Neural progenitor cell (in vitro differentiated cells): ENCODE measurements at regions not wholly inside any gene's neighbourhood (a gene's known extent, or its start where the extent isn't known, plus 50 kb on each side); places are given as distances from the start of the nearest gene placed in this dataset.

Experiments
- DNase-seq: peaks from one replicate; pipeline ENCODE4 v3.0.0-alpha.2; 2016; ENCODE audit warnings: low spot score
- H2AFZ ChIP-seq: fragments of 200-600 bp; sonication (generic); replicated peaks from 2 replicates; pipeline ENCODE4 v1.6.1; 2016; ENCODE audit warnings: antibody characterized with exemption
- H3F3A ChIP-seq: fragments of 200-600 bp; sonication (generic); 2 replicates; pipeline ENCODE4 v1.6.1; 2016; ENCODE audit warnings: antibody characterized with exemption, low read depth
- H3K27ac ChIP-seq: fragments of 200-600 bp; sonication (generic); 2 replicates; pipeline ENCODE4 v1.5.1; 2016; ENCODE audit warnings: mild to moderate bottlenecking
- H3K27me3 ChIP-seq: fragments of 200-600 bp; sonication (generic); 2 replicates; pipeline ENCODE4 v1.6.1; 2016; ENCODE audit warnings: mild to moderate bottlenecking, moderate library complexity
- H3K36me3 ChIP-seq: fragments of 200-600 bp; sonication (generic); 2 replicates; pipeline ENCODE4 v1.5.1; 2016
- H3K4me1 ChIP-seq: fragments of 200-600 bp; sonication (generic); 2 replicates; pipeline ENCODE4 v1.6.1; 2016; ENCODE audit warnings: mixed run types
- H3K4me2 ChIP-seq: fragments of 200-600 bp; sonication (generic); 2 replicates; pipeline ENCODE4 v1.6.1; 2016
- H3K4me3 ChIP-seq: fragments of 200-600 bp; sonication (generic); 2 replicates; pipeline ENCODE4 v1.5.1; 2016
- H3K79me2 ChIP-seq: fragments of 200-600 bp; sonication (generic); 2 replicates; pipeline ENCODE4 v1.6.1; 2016; ENCODE audit warnings: low read depth
- H3K9ac ChIP-seq: fragments of 200-600 bp; sonication (generic); 2 replicates; pipeline ENCODE4 v1.6.1; 2016
- H3K9me3 ChIP-seq: fragments of 200-600 bp; sonication (generic); 2 replicates; pipeline ENCODE4 v1.5.1; 2016; ENCODE audit warnings: low read depth
- H4K20me1 ChIP-seq: fragments of 200-600 bp; sonication (generic); 2 replicates; pipeline ENCODE4 v1.6.1; 2016; ENCODE audit warnings: low read depth
- H3K27ac Mint-ChIP-seq: 3 replicates; pipeline ENCODE4 v1.8.0; 2021; ENCODE audit warnings: mixed read lengths
- H3K27me3 Mint-ChIP-seq: 2 replicates; pipeline ENCODE4 v1.8.0; 2022; ENCODE audit warnings: low read depth, mild to moderate bottlenecking, inconsistent platforms, moderate library complexity, mixed read lengths; ENCODE audit not compliant: insufficient read depth
- H3K36me3 Mint-ChIP-seq: 3 replicates; pipeline ENCODE4 v1.8.0; 2021; ENCODE audit warnings: mixed read lengths
- H3K4me1 Mint-ChIP-seq: 3 replicates; pipeline ENCODE4 v1.8.0; 2021; ENCODE audit warnings: mixed read lengths
- H3K4me3 Mint-ChIP-seq: 3 replicates; pipeline ENCODE4 v1.8.0; 2021; ENCODE audit warnings: mild to moderate bottlenecking, moderate library complexity, mixed read lengths
- H3K9me3 Mint-ChIP-seq: 3 replicates; pipeline ENCODE4 v1.8.0; 2020; ENCODE audit warnings: mixed read lengths
- EZH2 ChIP-seq: fragments of 200-600 bp; sonication (generic); IDR thresholded peaks from 2 replicates; pipeline ENCODE4 v1.6.1; 2017; ENCODE audit warnings: antibody characterized with exemption, mild to moderate bottlenecking, moderate library complexity
- EZH2phosphoT487 ChIP-seq: fragments of 200-600 bp; sonication (generic); IDR thresholded peaks from 2 replicates; pipeline ENCODE4 v1.6.1; 2017; ENCODE audit warnings: antibody characterized with exemption
- TF ChIP-seq, protein P1 (sequence below): fragments of 200-600 bp; sonication (generic); IDR thresholded peaks from 2 replicates; pipeline ENCODE4 v1.5.1; 2017; ENCODE audit warnings: antibody characterized with exemption, mild to moderate bottlenecking

DNA sequence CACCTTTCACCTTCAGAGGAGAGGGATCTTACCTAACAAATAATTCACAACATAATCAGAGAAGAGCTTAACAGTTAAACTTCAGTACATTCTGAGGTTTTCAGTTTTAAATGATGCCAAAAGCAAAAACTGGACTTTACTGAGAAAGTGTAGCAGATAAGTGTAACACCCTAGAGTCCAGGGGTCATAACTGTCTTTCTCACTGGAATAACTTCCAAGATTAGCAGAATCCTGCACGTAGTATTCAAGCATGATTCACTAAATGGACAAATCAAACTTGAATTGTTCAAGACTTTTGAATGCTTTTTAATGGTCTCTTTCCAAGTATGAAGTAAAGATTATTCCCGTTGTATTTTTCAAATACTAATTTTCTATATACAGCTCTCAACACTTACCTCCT is 180.1 kb upstream of the NREP start:
- Histone ChIP-seq H3F3A (peaks cover 5% of the 10 kb centered on the region), H3K27ac (no peak overlapping the region), H3K9me3 (no peaks in the 10 kb centered on the region), H3K36me3 (no peaks in the 10 kb centered on the region), H4K20me1 (no peaks in the 10 kb centered on the region), H3K4me2 (no peak overlapping the region), H3K79me2 (no peaks in the 10 kb centered on the region), H3K4me3 (no peak overlapping the region), H3K27me3 (no peaks in the 10 kb centered on the region), H2AFZ (no peak overlapping the region), H3K9ac (no peak overlapping the region), H3K4me1 (peaks cover 15% of the 10 kb centered on the region)
- no peaks in the 10 kb centered on the region for H3K36me3 Mint-ChIP-seq
- peaks cover 2% of the 10 kb centered on the region for H3K27me3 Mint-ChIP-seq
- peaks cover 12% of the 10 kb centered on the region for H3K4me1 Mint-ChIP-seq
- H3K27ac Mint-ChIP-seq = no peak overlapping the region
- TF ChIP-seq EZH2 = no peak
- TF ChIP-seq, protein P1, sequence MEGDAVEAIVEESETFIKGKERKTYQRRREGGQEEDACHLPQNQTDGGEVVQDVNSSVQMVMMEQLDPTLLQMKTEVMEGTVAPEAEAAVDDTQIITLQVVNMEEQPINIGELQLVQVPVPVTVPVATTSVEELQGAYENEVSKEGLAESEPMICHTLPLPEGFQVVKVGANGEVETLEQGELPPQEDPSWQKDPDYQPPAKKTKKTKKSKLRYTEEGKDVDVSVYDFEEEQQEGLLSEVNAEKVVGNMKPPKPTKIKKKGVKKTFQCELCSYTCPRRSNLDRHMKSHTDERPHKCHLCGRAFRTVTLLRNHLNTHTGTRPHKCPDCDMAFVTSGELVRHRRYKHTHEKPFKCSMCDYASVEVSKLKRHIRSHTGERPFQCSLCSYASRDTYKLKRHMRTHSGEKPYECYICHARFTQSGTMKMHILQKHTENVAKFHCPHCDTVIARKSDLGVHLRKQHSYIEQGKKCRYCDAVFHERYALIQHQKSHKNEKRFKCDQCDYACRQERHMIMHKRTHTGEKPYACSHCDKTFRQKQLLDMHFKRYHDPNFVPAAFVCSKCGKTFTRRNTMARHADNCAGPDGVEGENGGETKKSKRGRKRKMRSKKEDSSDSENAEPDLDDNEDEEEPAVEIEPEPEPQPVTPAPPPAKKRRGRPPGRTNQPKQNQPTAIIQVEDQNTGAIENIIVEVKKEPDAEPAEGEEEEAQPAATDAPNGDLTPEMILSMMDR = no peak
- peaks cover 10% of the 10 kb centered on the region for H3K9me3 Mint-ChIP-seq
- no peak overlapping the region for H3K4me3 Mint-ChIP-seq
- no peak for DNase-seq

DNA sequence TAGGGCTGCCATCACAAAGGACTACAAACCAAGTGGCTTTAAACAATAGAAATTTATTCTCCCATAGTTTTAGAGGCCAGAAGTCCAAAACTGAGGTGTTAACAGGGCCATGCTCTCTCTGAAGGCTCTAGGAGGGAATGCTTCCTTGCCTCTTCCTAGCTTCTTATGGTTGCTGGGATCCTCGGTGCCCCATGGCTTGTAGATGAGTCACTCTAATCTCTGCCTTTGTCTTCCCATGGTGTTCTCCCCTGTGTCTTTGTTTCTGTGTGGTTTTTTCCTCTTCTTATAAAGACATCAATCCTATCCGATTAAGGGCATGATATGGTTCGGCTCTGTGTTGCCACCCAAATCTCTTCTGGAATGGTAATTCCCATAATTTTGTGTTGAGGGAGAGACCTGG is 178.8 kb upstream of the NREP start:
- no peaks in the 10 kb centered on the region for H4K20me1 ChIP-seq
- Mint-ChIP-seq H3K4me1 (peaks cover 12% of the 10 kb centered on the region), H3K4me3 (no peak overlapping the region), H3K27ac (no peak overlapping the region), H3K9me3 (peaks cover 10% of the 10 kb centered on the region), H3K27me3 (peaks cover 2% of the 10 kb centered on the region), H3K36me3 (no peaks in the 10 kb centered on the region)
- H3K36me3 ChIP-seq = no peaks in the 10 kb centered on the region
- DNase-seq = peak; percentile 32
- H3K4me2 ChIP-seq = no peak overlapping the region
- H3K79me2 ChIP-seq = no peaks in the 10 kb centered on the region
- H3K9ac ChIP-seq = no peak overlapping the region
- H3K27ac ChIP-seq = no peak overlapping the region
- H3K4me1 ChIP-seq = peaks cover 15% of the 10 kb centered on the region
- no peaks in the 10 kb centered on the region for H3K27me3 ChIP-seq
- TF ChIP-seq, protein P1 = no peak
- TF ChIP-seq EZH2 = no peak
- no peak for TF ChIP-seq EZH2phosphoT487
- no peaks in the 10 kb centered on the region for H3K9me3 ChIP-seq
- H2AFZ ChIP-seq = no peak overlapping the region
- no peak overlapping the region for H3K4me3 ChIP-seq
- peaks cover 5% of the 10 kb centered on the region for H3F3A ChIP-seq

DNA sequence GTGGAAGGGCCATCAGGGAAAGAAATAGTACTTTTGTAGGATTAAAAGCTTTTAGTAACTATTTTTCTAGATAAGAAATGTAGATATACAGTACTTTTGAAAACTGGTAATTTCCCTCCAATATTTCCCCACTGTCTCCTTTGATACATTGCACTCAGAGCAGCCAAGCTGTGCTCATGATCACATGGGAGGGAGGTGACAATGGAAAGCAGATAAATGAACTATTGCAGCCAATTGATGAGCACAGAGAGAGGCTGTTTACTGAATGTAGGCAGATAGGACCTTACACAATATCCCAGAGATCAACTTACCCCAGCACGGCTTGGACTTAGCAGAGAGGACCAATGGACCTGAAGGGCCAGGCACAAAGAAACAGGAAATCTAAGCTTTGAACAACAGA is 178.0 kb upstream of the NREP start:
- H3K27ac ChIP-seq = no peak overlapping the region
- Mint-ChIP-seq H3K27ac (peak overlapping the region; percentile 2), H3K36me3 (no peaks in the 10 kb centered on the region), H3K4me3 (no peak overlapping the region), H3K4me1 (peaks cover 12% of the 10 kb centered on the region), H3K27me3 (peaks cover 3% of the 10 kb centered on the region), H3K9me3 (peaks cover 10% of the 10 kb centered on the region)
- TF ChIP-seq, protein P1 = no peak
- TF ChIP-seq EZH2phosphoT487 = no peak
- TF ChIP-seq EZH2 = no peak
- H3K4me2 ChIP-seq = peak overlapping the region; percentile 8
- no peak overlapping the region for H2AFZ ChIP-seq
- H4K20me1 ChIP-seq = no peaks in the 10 kb centered on the region
- H3K79me2 ChIP-seq = no peaks in the 10 kb centered on the region
- H3K9me3 ChIP-seq = no peaks in the 10 kb centered on the region
- H3K36me3 ChIP-seq = no peaks in the 10 kb centered on the region
- DNase-seq = peak; percentile 6
- H3K4me1 ChIP-seq = peaks cover 15% of the 10 kb centered on the region
- no peak overlapping the region for H3K4me3 ChIP-seq
- H3K9ac ChIP-seq = no peak overlapping the region
- H3K27me3 ChIP-seq = no peaks in the 10 kb centered on the region
- H3F3A ChIP-seq = peaks cover 5% of the 10 kb centered on the region
